HepG2 (cell line): ENCODE measurements at regions not wholly inside any gene's neighbourhood (a gene's known extent, or its start where the extent isn't known, plus 50 kb on each side); places are given as distances from the start of the nearest gene placed in this dataset.

Source experiments
- ATAC-seq: fragments of 200-7000 bp; cut with Tn5 transposase; 3 replicates; pipeline ENCODE4 v1.9.1; 2020; ENCODE audit warnings: mild to moderate bottlenecking, moderate library complexity
- BruUV-seq: library from RNA; stranded (reverse); fragments of 400-500 nt; replicated peaks from 2 replicates; lab custom pipeline; 2021; lab: Mats Ljungman, UMichigan
- CTCF ChIA-PET: fragments of 300-600 bp; formaldehyde crosslinking; extraction: SDS; loops from one replicate; lab custom pipeline; 2021; ENCODE audit warnings: low total read pairs, inconsistent platforms, low intra/inter-chr PET ratio; lab: Yijun Ruan, JAX
- POLR2A ChIA-PET: fragments of 350-600 bp; sonication (Branson Sonifier 250); formaldehyde crosslinking; loops from one replicate; lab custom pipeline; 2020; ENCODE audit warnings: antibody characterized with exemption, inconsistent platforms; lab: Yijun Ruan, JAX
- DNase-seq: peaks from one replicate; pipeline ENCODE4 v3.0.0-alpha.2; 2015; ENCODE audit warnings: low spot score
- FAIRE-seq: peaks from 3 replicates; lab custom pipeline; 2011; peaks lifted over from hg19 to GRCh38; lab: Jason Lieb, UNC
- H2AFZ ChIP-seq: one replicate; pipeline ENCODE4 v1.6.1; 2011; ENCODE audit warnings: low read length, inconsistent platforms
- H3K27ac ChIP-seq: fragments of 300-600 bp; 3 replicates; pipeline ENCODE4 v1.8.0; 2011; ENCODE audit warnings: mixed run types, mild to moderate bottlenecking, mixed read lengths, low read length, inconsistent platforms; ENCODE audit not compliant: insufficient read depth; ENCODE audit errors: extremely low read length
- H3K27me3 ChIP-seq, 2 experiments: fragments of 200-600 bp in 1 of 2; 2 replicates in 1 of 2; 3 replicates in 1 of 2; pipeline versions ENCODE4 v1.6.0 to v1.8.0; 2011; ENCODE audit warnings: low read length in 2 of 2, mild to moderate bottlenecking in 2 of 2, moderate library complexity in 2 of 2, inconsistent platforms in 1 of 2; ENCODE audit not compliant: insufficient read depth in 2 of 2, control insufficient read depth in 1 of 2
- H3K36me3 ChIP-seq, 2 experiments: fragments of 200-600 bp in 1 of 2; replicated peaks in 1 of 2; 2 replicates in 1 of 2; 3 replicates in 1 of 2; pipeline versions ENCODE4 v1.5.1 to v1.8.0; 2011; ENCODE audit warnings: low read length in 2 of 2, inconsistent platforms in 1 of 2; ENCODE audit not compliant: insufficient read depth in 2 of 2, control insufficient read depth in 1 of 2
- H3K4me1 ChIP-seq: 2 replicates; pipeline ENCODE4 v1.5.1; 2012; ENCODE audit warnings: low read length, inconsistent platforms; ENCODE audit not compliant: insufficient read depth
- H3K4me2 ChIP-seq: 2 replicates; pipeline ENCODE4 v1.6.0; 2011; ENCODE audit warnings: low read depth, low read length, inconsistent platforms
- H3K4me3 ChIP-seq, 3 experiments: fragments of 200-600 bp in 1 of 3; sonication (generic), shearing (Covaris generic) in 1 of 3; replicated peaks in 1 of 3; 2 replicates each; pipeline ENCODE4 v1.5.1; 2011 to 2016; ENCODE audit warnings: low read length in 3 of 3, inconsistent platforms in 2 of 3, low read depth in 2 of 3, mild to moderate bottlenecking in 2 of 3, control low read depth in 1 of 3, mixed read lengths in 1 of 3; ENCODE audit not compliant: insufficient read depth in 1 of 3
- H3K79me2 ChIP-seq: one replicate; pipeline ENCODE4 v1.6.1; 2011; ENCODE audit warnings: low read length, inconsistent platforms; ENCODE audit not compliant: insufficient read depth
- H3K9ac ChIP-seq: 2 replicates; pipeline ENCODE4 v1.6.0; 2011; ENCODE audit warnings: mild to moderate bottlenecking, low read depth, low read length, inconsistent platforms; ENCODE audit not compliant: insufficient read depth
- H3K9me3 ChIP-seq: 2 replicates; pipeline ENCODE4 v1.5.1; 2012; ENCODE audit warnings: mild to moderate bottlenecking, low read length
- H4K20me1 ChIP-seq: 2 replicates; pipeline ENCODE4 v1.6.0; 2011; ENCODE audit warnings: inconsistent platforms, mild to moderate bottlenecking, low read length, moderate library complexity; ENCODE audit not compliant: insufficient read depth
- CENPT ChIP-seq: sonication (generic); formaldehyde crosslinking; IDR thresholded peaks from 2 replicates; pipeline ENCODE4 v1.8.0; 2022; ENCODE audit warnings: low read depth, mild to moderate bottlenecking, moderate library complexity, missing genetic modification reagents
- HOMEZ ChIP-seq: IDR thresholded peaks from 2 replicates; pipeline ENCODE4 v1.6.1; 2016; ENCODE audit warnings: low read depth
- NR2C2 ChIP-seq: sonication (generic); formaldehyde crosslinking; IDR thresholded peaks from 2 replicates; pipeline ENCODE4 v1.4.0; 2020; ENCODE audit warnings: missing genetic modification reagents, mild to moderate bottlenecking, moderate library complexity, borderline replicate concordance
- PHF5A ChIP-seq: IDR thresholded peaks from one replicate; pipeline ENCODE4 v1.6.1; 2018; ENCODE audit warnings: low read depth, missing genetic modification reagents; ENCODE audit not compliant: unreplicated experiment
- RFX3 ChIP-seq: IDR thresholded peaks from 2 replicates; pipeline ENCODE4 v1.6.1; 2016; ENCODE audit warnings: missing biosample characterization, missing genetic modification reagents
- RFXAP ChIP-seq: sonication (generic); formaldehyde crosslinking; IDR thresholded peaks from 2 replicates; pipeline ENCODE4 v1.4.0; 2020; ENCODE audit warnings: missing genetic modification reagents, borderline replicate concordance
- SIN3A ChIP-seq: IDR thresholded peaks from 2 replicates; pipeline ENCODE4 v1.6.1; 2011; ENCODE audit warnings: low read depth, mild to moderate bottlenecking, control low read depth, low read length, borderline replicate concordance
- SNAPC2 ChIP-seq: sonication (generic); formaldehyde crosslinking; IDR thresholded peaks from 2 replicates; pipeline ENCODE4 v1.8.1; 2022; ENCODE audit warnings: mild to moderate bottlenecking, missing genetic modification reagents
- THAP9 ChIP-seq: sonication (generic); formaldehyde crosslinking; IDR thresholded peaks from 2 replicates; pipeline ENCODE4; 2020; ENCODE audit warnings: missing genetic modification reagents, mild to moderate bottlenecking, borderline replicate concordance
- TRIM22 ChIP-seq: fragments of 450-650 bp; IDR thresholded peaks from 2 replicates; pipeline ENCODE4 v1.6.1; 2017
- ZFP82 ChIP-seq: sonication (generic); formaldehyde crosslinking; IDR thresholded peaks from 2 replicates; pipeline ENCODE4 v1.5.1; 2020; ENCODE audit warnings: mild to moderate bottlenecking, missing genetic modification reagents, borderline replicate concordance
- ZKSCAN1 ChIP-seq: fragments of 150-350 bp; IDR thresholded peaks from 2 replicates; pipeline ENCODE4 v1.6.1; 2014; ENCODE audit warnings: low read length
- ZNF275 ChIP-seq: sonication (generic); formaldehyde crosslinking; IDR thresholded peaks from 2 replicates; pipeline ENCODE4 v1.8.0; 2022; ENCODE audit warnings: missing genetic modification reagents, mild to moderate bottlenecking, inconsistent platforms, borderline replicate concordance
- ZNF557 ChIP-seq: sonication (generic); formaldehyde crosslinking; IDR thresholded peaks from 2 replicates; pipeline ENCODE4 v1.4.0; 2020; ENCODE audit warnings: missing genetic modification reagents
- WGBS: methylation state at CpG from one replicate; pipeline ENCODE4 v1.1.6; 2017; ENCODE audit warnings: low lambda C conversion rate; 5-methylcytosine and 5-hydroxymethylcytosine counted together
- in situ Hi-C: cut with HindIII; loops from 2 replicates; pipeline ENCODE4 v1.10.0; 2017; ENCODE audit warnings: low pct_unique_long_range_greater_than_20kb; ENCODE audit not compliant: extremely low pct_ligation_motif_present
- intact Hi-C: fragments of 100-400 bp; cut with micrococcal nuclease; formaldehyde crosslinking; loops from one replicate; pipeline ENCODE4 v1.10.0; 2022; ENCODE audit not compliant: unreplicated experiment

GRCh38 chr21:27831816-27832569 is 865.1 kb upstream of the ADAMTS5 start (continued):
- TF ChIP-seq PHF5A (CRISPR knock-in tag) (no peak), THAP9 (no peak), ZKSCAN1 (no peak), SIN3A (no peak), CENPT (CRISPR knock-in tag) (no peak)

DNA sequence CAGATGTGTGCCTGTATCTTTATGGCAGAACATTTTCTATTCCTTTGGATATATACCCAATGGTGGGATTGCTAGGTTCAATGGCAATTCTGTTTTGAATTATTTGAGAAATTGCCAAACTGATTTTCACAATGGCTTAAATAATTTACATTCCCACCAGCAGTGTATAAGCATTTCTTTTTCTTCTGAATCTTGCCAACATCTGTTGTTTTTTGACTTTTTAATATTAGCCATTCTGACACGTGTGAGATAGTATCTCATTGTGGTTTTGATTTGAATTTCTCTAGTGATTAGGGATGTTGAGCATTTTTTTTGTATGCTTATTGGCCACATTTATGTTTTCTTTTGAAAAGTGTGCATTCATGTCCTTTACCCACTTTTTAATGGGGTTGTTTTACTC is 864.3 kb upstream of the ADAMTS5 start:
- DNase-seq (no peak), FAIRE-seq (no peak), ATAC-seq (no peak)
- Histone ChIP-seq H3K4me1 (no peaks in the 10 kb centered on the region), H3K9me3 (peaks cover 83% of the 10 kb centered on the region), H3K4me3 (no peak overlapping the region), H3K27me3 (no peaks in the 10 kb centered on the region), H3K79me2 (no peaks in the 10 kb centered on the region), H3K9ac (no peak overlapping the region), H3K36me3 (no peaks in the 10 kb centered on the region), H3K4me2 (no peak overlapping the region), H2AFZ (no peak overlapping the region), H3K27ac (no peak overlapping the region), H4K20me1 (no peaks in the 10 kb centered on the region)
- BruUV-seq = no TSS peak
- in situ Hi-C loops = no loop called here
- POLR2A ChIA-PET = no interaction called here
- CTCF ChIA-PET = no interaction called here
- WGBS = 3% methylated on average over 1 of the region's 1 CpG
- intact Hi-C loops = no loop called here
- no peak for TF ChIP-seq ZFP82
- TF ChIP-seq NR2C2 = no peak
- TF ChIP-seq HOMEZ (CRISPR knock-in tag) = no peak
- TF ChIP-seq ZNF557 (CRISPR knock-in tag) = no peak
- no peak for TF ChIP-seq ZNF275 (CRISPR knock-in tag)
- no peak for TF ChIP-seq RFX3
- no peak for TF ChIP-seq RFXAP (CRISPR knock-in tag)
- no peak for TF ChIP-seq TRIM22
- TF ChIP-seq SNAPC2 (CRISPR knock-in tag) = no peak
